ENCODE measurements at regions not wholly inside any gene's neighbourhood (a gene's known extent, or its start where the extent isn't known, plus 50 kb on each side); places are given as distances from the start of the nearest gene placed in this dataset.
A peak's percentile ranks its signal among the peaks of the same experiment; 100 is the strongest.

GRCh38 chr7:42858570-42858969 lies 53.3 kb downstream of the C7orf25 start:
- DNase-seq = no peak

DNA sequence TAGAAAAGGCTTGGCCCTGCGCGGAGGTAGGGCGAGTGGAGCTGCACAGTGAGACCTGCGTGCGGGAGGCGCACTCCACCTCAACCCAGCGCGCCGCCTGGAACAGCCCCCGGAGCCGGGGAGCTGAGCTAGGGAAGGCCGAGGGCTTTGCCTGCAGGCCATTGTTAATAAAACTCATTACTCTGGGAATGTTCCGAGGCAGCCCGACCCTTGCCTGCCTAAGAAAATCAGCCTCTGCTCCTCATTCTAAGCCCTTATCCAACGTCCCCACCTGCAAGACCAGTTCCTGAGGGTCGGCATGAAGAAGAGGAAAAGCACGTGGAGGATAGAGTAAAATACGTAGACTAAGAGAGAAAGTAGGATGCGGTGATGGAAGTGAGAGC lies 55.3 kb downstream of the C7orf25 start:
- no peak for DNase-seq

DNA sequence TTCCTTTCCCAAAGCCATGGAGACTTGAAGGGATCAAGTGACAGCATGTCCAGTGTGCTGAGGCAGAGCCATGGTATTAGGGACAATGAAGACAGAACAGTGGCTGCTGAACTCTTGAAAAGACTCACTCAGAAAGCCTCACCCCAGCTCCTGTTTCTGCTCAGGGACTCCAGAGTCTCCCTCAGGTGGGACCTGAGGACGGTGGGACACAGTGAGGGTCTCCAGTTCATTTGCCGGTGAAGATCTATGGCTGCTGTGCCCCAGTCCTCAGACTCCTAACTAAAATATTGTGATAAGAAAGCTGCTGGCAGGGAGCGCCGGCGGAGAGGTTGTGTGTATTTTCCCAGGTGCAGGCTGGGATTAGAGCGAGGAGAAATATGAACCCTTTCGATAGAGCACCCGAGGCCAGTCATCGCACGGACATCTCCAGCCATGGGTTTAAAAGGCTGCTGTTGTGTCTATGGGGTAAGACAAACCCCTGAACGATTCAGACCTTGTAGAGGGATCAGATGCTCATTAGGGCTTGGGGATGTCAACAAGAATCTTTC lies 57.2 kb downstream of the C7orf25 start:
- no peak for DNase-seq

DNA sequence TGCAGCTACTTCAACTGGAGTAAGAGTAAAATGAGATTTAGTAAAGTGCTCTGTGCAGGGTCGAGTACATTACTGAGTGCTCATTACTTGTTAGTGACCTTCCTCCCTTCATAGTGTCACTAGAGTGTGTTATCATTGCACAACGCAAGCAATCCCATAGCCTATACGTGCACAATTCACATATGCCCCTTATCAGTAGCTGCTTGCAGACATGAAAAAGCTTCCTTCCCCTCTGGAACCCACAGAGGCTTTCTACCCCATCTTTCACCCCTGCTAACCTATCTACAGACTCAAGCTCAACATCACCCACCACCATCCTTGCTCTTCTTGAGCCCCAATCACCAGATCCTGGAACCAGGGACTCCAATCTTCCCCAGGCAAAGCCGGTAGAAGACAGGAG lies 59.3 kb downstream of the C7orf25 start:
- DNase-seq = no peak

DNA sequence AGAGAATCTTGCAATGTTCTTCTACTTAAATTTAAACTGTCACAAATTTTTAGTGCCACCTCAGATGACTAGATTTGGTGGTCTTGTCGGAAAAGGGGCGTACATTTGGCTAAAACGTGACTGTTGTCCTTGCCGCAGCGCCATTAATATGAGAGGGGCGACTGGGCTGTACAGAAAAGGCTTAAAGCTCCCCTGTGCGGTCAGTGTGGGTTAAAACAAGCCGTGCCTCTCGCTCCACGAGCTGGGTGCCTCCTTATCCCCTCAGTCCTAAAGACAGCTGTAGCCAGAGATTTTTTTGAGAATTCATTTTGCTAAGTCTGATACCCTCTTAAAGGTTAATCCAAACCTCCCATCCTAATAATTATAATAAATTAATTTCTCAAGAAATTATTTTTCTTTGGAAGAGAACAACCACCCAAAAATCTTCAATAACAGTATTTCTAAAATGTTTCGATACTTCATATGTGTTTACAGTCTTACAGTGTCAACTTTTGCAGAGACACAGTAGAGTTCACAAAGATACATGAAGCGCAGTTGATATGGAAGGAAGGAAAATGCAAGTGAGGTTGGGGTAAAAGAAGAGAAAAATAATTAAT lies 68.6 kb downstream of the C7orf25 start:
- DNase-seq = peak; percentile 16

- no peak for DNase-seq
Measured at GRCh38 chr7:42834676-42835075, 77.2 kb downstream of the C7orf25 start.

- DNase-seq = no peak
Measured at GRCh38 chr7:42833411-42833810, 78.5 kb downstream of the C7orf25 start.

- no peak for DNase-seq
Measured at GRCh38 chr7:42832667-42833066, 79.2 kb downstream of the C7orf25 start.

DNA sequence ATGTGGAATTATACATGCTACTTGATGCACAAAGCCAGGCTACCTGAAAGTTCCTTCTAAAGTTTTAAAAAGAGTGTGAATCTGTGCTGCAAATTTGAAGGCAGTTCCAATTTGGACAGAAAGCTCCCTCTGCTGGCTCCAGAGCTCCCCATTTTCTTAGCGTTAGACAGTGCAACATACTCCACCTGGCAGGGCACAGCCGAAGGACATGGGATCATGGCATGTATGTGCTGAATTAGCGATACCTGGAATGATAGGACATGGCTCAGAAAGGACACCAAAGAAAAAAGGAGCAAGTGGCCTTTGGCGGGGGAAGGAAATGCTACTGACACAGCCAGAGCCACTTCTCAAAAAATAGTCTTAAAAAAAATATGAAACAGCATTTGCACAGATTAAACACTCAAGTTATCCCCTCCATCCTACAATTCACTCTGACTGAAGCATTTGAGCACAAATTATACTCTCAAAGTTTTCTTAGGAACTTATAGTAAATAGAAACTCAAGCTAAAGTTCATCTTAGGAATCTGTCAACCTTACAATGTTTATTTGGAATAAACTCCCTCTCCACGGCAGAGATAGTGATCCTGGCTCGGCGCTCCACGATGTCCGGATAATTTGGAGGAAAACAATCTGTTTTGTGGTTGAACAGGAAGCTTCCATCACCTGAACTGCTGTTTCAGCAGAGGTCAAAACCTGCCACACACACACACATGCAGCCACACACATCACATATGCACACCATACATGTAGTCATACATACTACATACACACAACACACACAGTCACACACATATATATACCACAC lies 80.0 kb downstream of the C7orf25 start:
- peak; percentile 2 for DNase-seq

- no peak for DNase-seq
Measured at GRCh38 chr7:42831006-42831717, 80.7 kb downstream of the C7orf25 start.

GRCh38 chr7:42812779-42813178 lies 99.1 kb downstream of the C7orf25 start:
- no peak for DNase-seq

- DNase-seq = no peak
Measured at GRCh38 chr7:42805601-42806000, 106.3 kb downstream of the C7orf25 start.

DNA sequence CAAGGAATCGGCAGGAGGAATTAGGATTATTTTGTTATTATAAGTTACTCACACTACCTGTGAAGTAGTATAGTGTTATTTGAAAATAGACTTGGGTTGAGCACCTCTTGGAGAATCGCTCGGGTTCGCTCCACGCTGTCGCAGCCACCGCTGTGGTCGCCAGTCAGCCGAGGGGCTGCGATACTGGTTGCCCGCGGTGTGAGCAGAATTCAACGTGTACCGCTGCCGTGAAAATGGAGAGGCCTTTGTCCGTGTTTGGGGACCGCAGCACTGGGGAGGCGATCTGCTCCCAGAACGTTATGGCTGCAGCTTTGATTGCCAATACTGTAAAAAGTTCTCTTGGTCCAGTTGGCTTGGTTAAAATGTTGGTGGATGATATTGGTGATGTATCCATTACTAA lies 117.2 kb downstream of the C7orf25 start:
- DNase-seq = no peak

DNA sequence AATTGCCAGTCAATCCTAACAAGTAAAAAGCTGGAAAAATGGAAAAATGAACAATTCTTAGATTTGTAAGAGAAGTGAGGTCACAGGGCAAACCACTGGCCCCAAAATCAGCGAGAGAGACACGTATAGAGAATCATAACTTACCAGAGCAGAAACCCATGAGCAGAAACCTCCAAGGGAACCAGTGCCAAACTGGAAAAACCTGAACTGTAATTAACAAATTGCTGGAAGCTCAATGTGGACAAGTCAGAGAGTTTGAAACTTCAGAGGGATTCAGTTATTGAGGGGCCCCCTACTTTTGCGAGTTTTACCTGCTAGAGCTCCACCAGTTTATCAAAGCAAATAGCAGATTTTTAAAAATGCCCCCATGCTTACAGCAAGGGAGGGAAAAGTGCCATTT lies 119.0 kb downstream of the C7orf25 start:
- DNase-seq = no peak

DNA sequence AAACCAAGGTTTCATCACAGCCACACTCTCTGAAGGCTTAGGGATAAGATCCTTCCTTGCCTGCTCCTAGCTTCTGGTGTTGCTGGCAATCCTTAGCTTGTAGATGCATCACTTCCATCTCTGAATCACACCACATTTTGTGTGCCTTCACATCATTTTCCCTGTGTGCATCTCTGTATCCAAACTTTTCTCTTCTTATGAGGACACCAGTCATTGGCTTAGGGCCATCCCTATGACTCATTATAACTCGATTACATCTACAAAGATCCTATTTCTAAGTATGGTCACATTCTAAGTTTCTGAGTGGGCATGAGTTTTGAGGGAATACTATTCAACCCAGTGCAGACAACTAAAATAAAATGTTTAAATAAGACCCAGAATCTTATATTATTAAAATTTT lies 121.7 kb downstream of the C7orf25 start:
- DNase-seq = no peak

DNA sequence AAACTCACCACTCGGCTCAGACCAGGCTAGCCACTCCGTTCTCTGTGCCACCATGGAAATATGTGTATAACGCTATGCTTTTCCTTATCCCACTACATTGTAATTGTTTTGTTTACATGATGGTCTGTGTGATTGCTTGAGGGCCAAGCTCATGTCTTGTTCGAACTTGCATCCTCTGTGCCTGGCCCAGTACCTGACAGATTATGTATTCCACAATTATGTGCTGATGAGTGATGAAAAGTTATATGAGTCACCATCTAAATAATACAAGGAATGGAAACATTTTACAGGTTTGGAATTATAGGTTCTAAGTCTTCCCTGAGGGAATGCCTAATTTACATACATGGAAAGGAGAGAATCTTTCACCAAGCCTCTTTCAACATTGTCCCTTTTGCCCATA lies 137.4 kb downstream of the C7orf25 start:
- DNase-seq = no peak

DNA sequence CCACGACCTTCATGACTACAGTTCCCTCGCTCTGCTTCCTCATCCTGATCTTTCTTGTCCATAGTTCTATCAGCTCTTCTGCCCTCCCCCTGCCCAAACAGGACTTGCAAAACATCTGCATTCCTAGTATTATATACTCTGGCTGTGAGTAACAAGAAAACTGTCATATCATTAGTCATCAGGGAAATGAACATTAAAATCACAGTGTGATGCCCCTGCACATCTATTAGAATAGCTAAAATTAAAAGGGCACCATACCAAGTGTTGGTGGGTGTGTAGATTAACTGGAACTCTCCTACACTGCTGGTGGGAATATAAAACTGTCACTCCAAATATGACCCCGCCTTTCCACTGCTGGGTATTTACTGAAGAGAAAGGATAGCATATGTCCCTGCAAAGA lies 141.8 kb downstream of the C7orf25 start:
- no peak for DNase-seq

- DNase-seq = no peak
Measured at GRCh38 chr7:42768045-42768444, 143.8 kb downstream of the C7orf25 start.

DNA sequence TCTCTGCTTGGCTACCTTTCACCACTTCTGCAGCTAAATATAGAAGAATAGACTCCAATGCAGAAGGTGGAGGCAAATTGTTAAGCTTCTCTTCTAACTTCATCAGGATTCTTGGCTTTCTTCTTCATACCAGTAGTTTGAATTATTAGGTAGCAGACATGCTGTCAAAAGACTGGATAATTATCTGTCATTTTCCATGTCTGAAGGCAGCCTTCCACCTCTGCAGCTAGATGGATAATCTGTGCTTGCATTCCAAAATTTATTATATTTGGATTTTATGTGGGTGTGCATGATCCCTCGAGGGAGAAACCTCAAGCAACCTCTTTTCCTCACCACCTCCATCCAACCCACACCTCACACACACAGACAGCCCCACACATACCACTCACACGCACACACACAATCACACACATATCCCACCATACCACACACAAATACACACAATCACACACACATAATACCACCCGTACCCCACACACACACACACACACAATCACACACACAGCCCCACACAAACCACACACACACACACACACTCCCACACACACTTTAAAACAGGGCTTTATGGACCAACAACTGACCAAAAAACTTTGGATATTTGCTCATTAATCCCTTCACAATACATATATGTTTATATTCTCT lies 145.0 kb downstream of the C7orf25 start:
- DNase-seq = no peak

- DNase-seq = no peak
Measured at GRCh38 chr7:42765931-42766330, 145.9 kb downstream of the C7orf25 start.

DNA sequence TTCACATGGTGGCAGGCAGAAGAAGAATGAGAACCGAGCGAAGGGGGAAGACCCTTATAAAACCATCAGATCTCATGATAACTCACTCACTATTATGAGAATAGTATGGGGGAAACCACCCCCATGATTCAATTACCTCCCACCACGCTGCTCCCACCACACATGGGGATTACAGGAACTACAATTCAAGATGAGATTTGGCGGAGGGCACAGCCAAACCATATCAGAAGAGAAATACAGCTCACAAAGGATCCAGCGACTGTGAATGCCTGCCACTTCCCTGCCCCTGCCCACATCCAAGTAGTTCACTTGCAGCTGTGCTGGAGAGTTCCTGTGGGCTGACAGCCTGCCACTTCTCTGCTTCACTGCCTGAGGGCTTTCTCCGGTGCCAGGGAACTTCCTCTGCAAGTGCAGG lies 148.7 kb downstream of the C7orf25 start:
- no peak for DNase-seq

GRCh38 chr7:42761486-42761885 lies 150.4 kb downstream of the C7orf25 start:
- DNase-seq = no peak

DNA sequence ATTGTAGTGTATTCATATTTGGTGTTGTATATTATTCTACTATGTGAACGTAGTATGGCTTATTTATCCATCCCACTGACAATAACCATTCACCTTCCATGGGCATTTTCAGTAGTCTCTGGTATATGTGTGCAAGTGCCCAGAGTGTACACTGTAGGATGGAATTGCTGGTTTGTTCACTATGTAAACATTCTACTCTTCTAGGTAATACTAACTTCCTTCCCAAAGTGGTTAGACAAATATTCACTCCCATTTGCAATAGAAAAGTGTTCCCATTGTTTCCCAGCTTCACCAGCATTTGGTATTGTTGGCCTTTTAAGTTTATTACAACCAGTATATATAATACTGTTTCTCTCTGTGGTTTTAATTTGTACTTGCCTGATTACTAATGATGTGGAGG lies 153.7 kb downstream of the C7orf25 start:
- DNase-seq = no peak
